ENCODE measurements at regions not wholly inside any gene's neighbourhood (a gene's known extent, or its start where the extent isn't known, plus 50 kb on each side); places are given as distances from the start of the nearest gene placed in this dataset.

DNA sequence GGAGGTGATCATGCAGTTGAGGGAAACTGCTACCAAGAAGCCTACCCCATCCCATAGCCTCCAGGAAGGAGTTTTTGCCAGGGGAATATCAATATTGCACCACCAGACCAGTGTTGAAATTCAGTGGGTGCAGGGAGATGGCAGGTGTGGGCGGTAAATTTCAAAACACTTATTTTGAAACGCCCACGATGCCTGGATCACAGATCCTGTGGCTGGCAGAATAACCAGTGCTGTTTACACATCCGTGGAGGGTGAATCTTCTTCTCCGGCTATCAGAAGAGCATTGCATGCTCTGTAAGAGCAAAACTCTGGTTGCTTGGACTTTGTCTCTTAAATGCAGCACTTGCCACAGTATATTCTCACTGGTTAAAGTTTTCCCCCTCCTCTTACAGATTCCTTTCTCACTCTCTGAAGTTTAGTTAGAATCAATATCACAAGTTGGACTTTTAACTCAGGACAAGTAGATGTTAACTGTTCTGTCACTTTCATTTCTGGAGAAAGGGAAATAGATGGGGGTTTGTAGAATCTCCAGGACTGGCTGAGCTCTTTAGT lies 70.5 kb upstream of the ZCCHC2 start:
- Histone ChIP-seq H3K4me2 (ENCODE audit: low read length) (no peak overlapping the region), H2AFZ (ENCODE audit: low read depth, low read length) (no peak overlapping the region; the same call in 1 of the 2 replicates)

GRCh38 chr18:62453864-62454263 lies 69.0 kb upstream of the ZCCHC2 start:
- Histone ChIP-seq H3K27ac (ENCODE audit: low read length) (no peak overlapping the region), H3K27me3 (ENCODE audit: low read depth, low read length) (peaks cover 21% of the 10 kb centered on the region), H2AFZ (ENCODE audit: low read depth, low read length) (no peak overlapping the region), H3K4me3 (ENCODE audit: low read length) (no peak overlapping the region), H3K4me2 (ENCODE audit: low read length) (no peak overlapping the region), H3K9ac (ENCODE audit: low read length) (no peak overlapping the region), H4K20me1 (ENCODE audit: insufficient read depth, low read length) (no peaks in the 10 kb centered on the region), H3K36me3 (replicated peaks; ENCODE audit: low read depth, low read length) (no peaks in the 10 kb centered on the region), H3K4me1 (ENCODE audit: low read length) (peaks cover 12% of the 10 kb centered on the region), H3K9me3 (ENCODE audit: insufficient read depth, low read length) (no peaks in the 10 kb centered on the region), H3K79me2 (ENCODE audit: low read length) (no peaks in the 10 kb centered on the region)
- no peak for TF ChIP-seq CTCF (IDR thresholded peaks at IDR 0.05; ENCODE audit: low read depth, low read length)
- no peak for TF ChIP-seq EZH2phosphoT487 (IDR thresholded peaks at IDR 0.05; ENCODE audit: low read depth)

More for the DNA sequence above, 70.5 kb upstream of the ZCCHC2 start:
- Histone ChIP-seq H3K4me1 (ENCODE audit: low read length) (peaks cover 10% of the 10 kb centered on the region), H3K36me3 (replicated peaks; ENCODE audit: low read depth, low read length) (no peaks in the 10 kb centered on the region), H3K27ac (ENCODE audit: low read length) (no peak overlapping the region), H4K20me1 (ENCODE audit: insufficient read depth, low read length) (no peaks in the 10 kb centered on the region), H3K4me3 (ENCODE audit: low read length) (no peak overlapping the region), H3K27me3 (ENCODE audit: low read depth, low read length) (peaks cover 21% of the 10 kb centered on the region), H3K9ac (ENCODE audit: low read length) (no peak overlapping the region), H3K79me2 (ENCODE audit: low read length) (no peaks in the 10 kb centered on the region), H3K9me3 (ENCODE audit: insufficient read depth, low read length) (no peaks in the 10 kb centered on the region)
- no peak for TF ChIP-seq CTCF (IDR thresholded peaks at IDR 0.05; ENCODE audit: low read depth, low read length)
- no peak for TF ChIP-seq EZH2phosphoT487 (IDR thresholded peaks at IDR 0.05; ENCODE audit: low read depth)

DNA sequence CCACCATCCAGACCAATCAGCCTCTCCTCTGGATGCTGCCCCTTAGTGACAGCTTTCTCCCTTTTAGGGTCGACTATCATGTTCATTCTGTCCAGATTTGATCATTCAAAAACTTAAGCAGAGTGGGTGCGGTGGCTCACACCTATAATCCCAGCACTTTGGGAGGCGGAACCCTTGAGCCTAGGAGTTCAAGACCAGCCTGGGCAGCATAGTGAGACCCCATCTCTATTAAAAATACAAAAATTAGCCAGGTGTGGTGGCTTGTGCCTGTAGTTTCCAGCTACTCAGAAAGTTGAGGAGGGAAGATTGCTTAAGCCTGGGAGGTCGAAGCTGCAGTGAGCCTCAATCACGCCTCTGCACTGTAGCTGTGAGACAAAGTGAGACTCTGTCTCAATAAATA lies 68.3 kb upstream of the ZCCHC2 start:
- Histone ChIP-seq H3K36me3 (replicated peaks; ENCODE audit: low read depth, low read length) (no peaks in the 10 kb centered on the region), H3K9me3 (ENCODE audit: insufficient read depth, low read length) (no peaks in the 10 kb centered on the region), H2AFZ (ENCODE audit: low read depth, low read length) (no peak overlapping the region), H3K4me1 (ENCODE audit: low read length) (peaks cover 12% of the 10 kb centered on the region), H3K27me3 (ENCODE audit: low read depth, low read length) (peaks cover 21% of the 10 kb centered on the region), H3K79me2 (ENCODE audit: low read length) (no peaks in the 10 kb centered on the region), H3K4me3 (ENCODE audit: low read length) (no peak overlapping the region), H3K27ac (ENCODE audit: low read length) (no peak overlapping the region), H3K9ac (ENCODE audit: low read length) (no peak overlapping the region), H4K20me1 (ENCODE audit: insufficient read depth, low read length) (no peaks in the 10 kb centered on the region), H3K4me2 (ENCODE audit: low read length) (no peak overlapping the region)
- TF ChIP-seq CTCF (IDR thresholded peaks at IDR 0.05; ENCODE audit: low read depth, low read length): no peak
- no peak for TF ChIP-seq EZH2phosphoT487 (IDR thresholded peaks at IDR 0.05; ENCODE audit: low read depth)

- TF ChIP-seq EZH2phosphoT487 (IDR thresholded peaks at IDR 0.05; ENCODE audit: low read depth) (no peak), CTCF (IDR thresholded peaks at IDR 0.05; ENCODE audit: low read depth, low read length) (no peak)
- Histone ChIP-seq H3K79me2 (ENCODE audit: low read length) (no peaks in the 10 kb centered on the region), H2AFZ (ENCODE audit: low read depth, low read length) (no peak overlapping the region), H3K4me1 (ENCODE audit: low read length) (peaks cover 12% of the 10 kb centered on the region), H3K4me2 (ENCODE audit: low read length) (no peak overlapping the region), H3K9ac (ENCODE audit: low read length) (no peak overlapping the region), H3K4me3 (ENCODE audit: low read length) (no peak overlapping the region), H3K9me3 (ENCODE audit: insufficient read depth, low read length) (no peaks in the 10 kb centered on the region), H3K36me3 (replicated peaks; ENCODE audit: low read depth, low read length) (no peaks in the 10 kb centered on the region), H3K27ac (ENCODE audit: low read length) (no peak overlapping the region), H4K20me1 (ENCODE audit: insufficient read depth, low read length) (no peaks in the 10 kb centered on the region), H3K27me3 (ENCODE audit: low read depth, low read length) (peaks cover 21% of the 10 kb centered on the region)
Measured at GRCh38 chr18:62455222-62455621, 67.6 kb upstream of the ZCCHC2 start.
